ENCODE measurements at regions not wholly inside any gene's neighbourhood (a gene's known extent, or its start where the extent isn't known, plus 50 kb on each side); places are given as distances from the start of the nearest gene placed in this dataset.

DNA sequence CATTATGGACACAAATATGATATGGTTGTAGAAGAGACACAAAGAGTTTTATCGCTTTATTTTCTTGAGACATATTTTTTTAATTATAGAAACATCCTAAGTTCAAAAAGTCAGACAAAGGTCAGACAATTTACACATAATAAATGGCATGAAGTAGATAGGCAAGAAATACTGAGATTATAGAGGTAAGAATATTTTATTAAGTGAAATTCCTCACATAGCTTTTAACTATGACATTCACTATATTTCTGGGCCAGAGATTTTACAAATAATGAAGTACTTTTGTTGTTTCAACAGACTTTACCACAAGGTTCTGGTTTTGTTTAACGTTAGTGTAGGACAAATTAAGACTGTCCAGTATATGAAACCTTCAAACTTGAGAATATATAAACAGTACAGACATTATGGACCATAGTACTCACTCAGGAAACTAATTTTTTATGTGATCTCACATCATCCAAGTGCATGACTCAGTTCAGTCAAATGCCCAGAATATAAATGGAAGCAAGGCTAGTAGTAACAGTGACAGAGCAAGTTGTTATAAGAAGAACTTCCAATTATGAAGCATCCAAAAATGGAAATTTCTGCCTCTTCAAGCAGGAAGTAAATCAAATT is 394.8 kb downstream of the KCNJ2 start:
- H3K4me1 ChIP-seq (ENCODE audit: control insufficient read depth, insufficient read depth, low read length), result no peaks in the 10 kb centered on the region
- ChIA-PET POLR2A (no interaction called here), CTCF (no interaction called here)
- DNase-seq (ENCODE audit: low read depth, low spot score) (no peak), ATAC-seq (no peak)
- in situ Hi-C loops (cut with HindIII; ENCODE audit: low pct_unique_long_range_greater_than_20kb, low sequenced_read_pairs), result no loop called here
- intact Hi-C loops (cut with micrococcal nuclease; ENCODE audit: unreplicated experiment), result no loop called here
- H3K27me3 ChIP-seq (ENCODE audit: control insufficient read depth, insufficient read depth, low read length), result no peaks in the 10 kb centered on the region
- TF ChIP-seq TCF7L2 (IDR thresholded peaks at IDR 0.05; ENCODE audit: low read depth, low read length) (no peak), POLR2AphosphoS5 (IDR thresholded peaks at IDR 0.05; ENCODE audit: low read depth, low read length) (no peak), REST (IDR thresholded peaks at IDR 0.05; ENCODE audit: insufficient read depth in 1 of 2, low read depth in 2 of 2, low read length in 1 of 2) (no peak), SIN3A (IDR thresholded peaks at IDR 0.05; ENCODE audit: borderline replicate concordance, insufficient read depth, low read depth, low read length) (no peak)
- TF ChIP-seq, protein P1, sequence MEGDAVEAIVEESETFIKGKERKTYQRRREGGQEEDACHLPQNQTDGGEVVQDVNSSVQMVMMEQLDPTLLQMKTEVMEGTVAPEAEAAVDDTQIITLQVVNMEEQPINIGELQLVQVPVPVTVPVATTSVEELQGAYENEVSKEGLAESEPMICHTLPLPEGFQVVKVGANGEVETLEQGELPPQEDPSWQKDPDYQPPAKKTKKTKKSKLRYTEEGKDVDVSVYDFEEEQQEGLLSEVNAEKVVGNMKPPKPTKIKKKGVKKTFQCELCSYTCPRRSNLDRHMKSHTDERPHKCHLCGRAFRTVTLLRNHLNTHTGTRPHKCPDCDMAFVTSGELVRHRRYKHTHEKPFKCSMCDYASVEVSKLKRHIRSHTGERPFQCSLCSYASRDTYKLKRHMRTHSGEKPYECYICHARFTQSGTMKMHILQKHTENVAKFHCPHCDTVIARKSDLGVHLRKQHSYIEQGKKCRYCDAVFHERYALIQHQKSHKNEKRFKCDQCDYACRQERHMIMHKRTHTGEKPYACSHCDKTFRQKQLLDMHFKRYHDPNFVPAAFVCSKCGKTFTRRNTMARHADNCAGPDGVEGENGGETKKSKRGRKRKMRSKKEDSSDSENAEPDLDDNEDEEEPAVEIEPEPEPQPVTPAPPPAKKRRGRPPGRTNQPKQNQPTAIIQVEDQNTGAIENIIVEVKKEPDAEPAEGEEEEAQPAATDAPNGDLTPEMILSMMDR (IDR thresholded peaks at IDR 0.05), result no peak
- no TSS peak for BruUV-seq (replicated peaks)
- H3K36me3 ChIP-seq (ENCODE audit: control insufficient read depth, insufficient read depth, low read length), result no peaks in the 10 kb centered on the region
- no peaks in the 10 kb centered on the region for H3K9me3 ChIP-seq (ENCODE audit: control insufficient read depth, insufficient read depth, low read depth, low read length)
- H3K4me3 ChIP-seq (ENCODE audit: low read depth in 2 of 2, low read length in 2 of 2), result no peak overlapping the region
- no peak overlapping the region for H3K27ac ChIP-seq (ENCODE audit: low read length)

GRCh38 chr17:70569128-70569527 is 399.8 kb downstream of the KCNJ2 start:
- H3K27me3 ChIP-seq (ENCODE audit: control insufficient read depth, insufficient read depth, low read length), result no peaks in the 10 kb centered on the region
- TF ChIP-seq TCF7L2 (IDR thresholded peaks at IDR 0.05; ENCODE audit: low read depth, low read length) (no peak), SIN3A (IDR thresholded peaks at IDR 0.05; ENCODE audit: borderline replicate concordance, insufficient read depth, low read depth, low read length) (no peak), REST (IDR thresholded peaks at IDR 0.05; ENCODE audit: insufficient read depth in 1 of 2, low read depth in 2 of 2, low read length in 1 of 2) (no peak), POLR2AphosphoS5 (IDR thresholded peaks at IDR 0.05; ENCODE audit: low read depth, low read length) (no peak)
- TF ChIP-seq, protein P1 (IDR thresholded peaks at IDR 0.05), result no peak
- ChIA-PET CTCF (no interaction called here), POLR2A (no interaction called here)
- intact Hi-C loops (cut with micrococcal nuclease; ENCODE audit: unreplicated experiment) (no loop called here), in situ Hi-C loops (cut with HindIII; ENCODE audit: low pct_unique_long_range_greater_than_20kb, low sequenced_read_pairs) (no loop called here)
- no peaks in the 10 kb centered on the region for H3K9me3 ChIP-seq (ENCODE audit: control insufficient read depth, insufficient read depth, low read depth, low read length)
- no peaks in the 10 kb centered on the region for H3K36me3 ChIP-seq (ENCODE audit: control insufficient read depth, insufficient read depth, low read length)
- H3K27ac ChIP-seq (ENCODE audit: low read length), result no peak overlapping the region
- no peak overlapping the region for H3K4me3 ChIP-seq (ENCODE audit: low read depth in 2 of 2, low read length in 2 of 2)
- ATAC-seq (no peak), DNase-seq (ENCODE audit: low read depth, low spot score) (no peak)
- no peaks in the 10 kb centered on the region for H3K4me1 ChIP-seq (ENCODE audit: control insufficient read depth, insufficient read depth, low read length)
- no TSS peak for BruUV-seq (replicated peaks)

Data from Panc1 (cell line).